ENCODE measurements at regions not wholly inside any gene's neighbourhood (a gene's known extent, or its start where the extent isn't known, plus 50 kb on each side); places are given as distances from the start of the nearest gene placed in this dataset.

GRCh38 chr6:169082817-169083507, 170.7 kb downstream of the THBS2 start:
- DNase-seq (ENCODE audit: low read depth), result no peak

GRCh38 chr6:169082093-169082492, 171.6 kb downstream of the THBS2 start:
- no peak for DNase-seq (ENCODE audit: low read depth)

GRCh38 chr6:169081248-169081647, 172.4 kb downstream of the THBS2 start:
- no peak for DNase-seq (ENCODE audit: low read depth)

- DNase-seq (ENCODE audit: low read depth), result no peak
These were observed 174.0 kb downstream of the THBS2 start for GRCh38 chr6:169079650-169080049.

GRCh38 chr6:169078399-169079145, 175.1 kb downstream of the THBS2 start:
- no peak for DNase-seq (ENCODE audit: low read depth)

- DNase-seq (ENCODE audit: low read depth), result no peak
These were observed 177.6 kb downstream of the THBS2 start for GRCh38 chr6:169075915-169076654.

GRCh38 chr6:169075211-169075914, 178.3 kb downstream of the THBS2 start:
- DNase-seq (ENCODE audit: low read depth), result peak; percentile 89

GRCh38 chr6:169074526-169074925, 179.1 kb downstream of the THBS2 start:
- DNase-seq (ENCODE audit: low read depth), result no peak

- peak; percentile 94 for DNase-seq (ENCODE audit: low read depth)
These were observed 180.3 kb downstream of the THBS2 start for GRCh38 chr6:169073311-169073710.

GRCh38 chr6:169072127-169073042, 181.3 kb downstream of the THBS2 start:
- DNase-seq (ENCODE audit: low read depth), result no peak

GRCh38 chr6:169071394-169071793, 182.3 kb downstream of the THBS2 start:
- DNase-seq (ENCODE audit: low read depth), result no peak

- peak; percentile 100 for DNase-seq (ENCODE audit: low read depth)
These were observed 183.0 kb downstream of the THBS2 start for GRCh38 chr6:169070506-169071176.

GRCh38 chr6:169069356-169069755, 184.3 kb downstream of the THBS2 start:
- no peak for DNase-seq (ENCODE audit: low read depth)

GRCh38 chr6:169064194-169064593, 189.5 kb downstream of the THBS2 start:
- no peak for DNase-seq (ENCODE audit: low read depth)

GRCh38 chr6:169062272-169062671, 191.4 kb downstream of the THBS2 start:
- DNase-seq (ENCODE audit: low read depth), result no peak

GRCh38 chr6:169058634-169059033, 195.0 kb downstream of the THBS2 start:
- no peak for DNase-seq (ENCODE audit: low read depth)

GRCh38 chr6:169052462-169052861, 201.2 kb downstream of the THBS2 start:
- DNase-seq (ENCODE audit: low read depth), result no peak

- DNase-seq (ENCODE audit: low read depth), result no peak
These were observed 202.3 kb downstream of the THBS2 start for GRCh38 chr6:169051371-169051770.

GRCh38 chr6:169048865-169049205, 204.8 kb downstream of the THBS2 start:
- DNase-seq (ENCODE audit: low read depth), result no peak

- DNase-seq (ENCODE audit: low read depth), result no peak
These were observed 205.3 kb downstream of the THBS2 start for GRCh38 chr6:169048185-169048864.

All from GM04504 (cell line).